Dedifferentiated amniotic fluid mesenchymal stem cell (primary cell): ENCODE measurements at regions not wholly inside any gene's neighbourhood (a gene's known extent, or its start where the extent isn't known, plus 50 kb on each side); places are given as distances from the start of the nearest gene placed in this dataset.

Experiments used
- DNase-seq: peaks from one replicate; pipeline ENCODE4 v3.0.0-alpha.2; 2016; ENCODE audit errors: extremely low spot score

DNA sequence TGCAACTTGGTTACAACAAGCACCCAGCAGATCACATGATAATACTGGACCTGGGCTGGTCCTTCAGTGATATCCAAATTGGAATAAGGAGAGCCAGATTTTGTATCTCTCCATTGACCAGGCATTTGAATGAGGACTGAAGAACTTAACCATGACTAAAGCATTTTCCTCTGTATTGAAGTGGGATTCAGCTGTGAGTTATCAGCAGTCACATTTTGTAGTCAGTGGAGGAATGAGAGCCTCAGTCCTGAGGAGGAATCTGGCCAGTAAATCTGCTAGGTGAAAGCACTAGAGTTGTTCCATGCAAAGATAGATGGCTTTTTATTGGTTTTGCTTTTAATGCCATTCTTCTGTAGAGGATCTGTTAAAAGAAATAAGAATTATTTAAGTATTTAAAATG lies 1506.0 kb downstream of the PCDH7 start:
- DNase-seq = no peak

DNA sequence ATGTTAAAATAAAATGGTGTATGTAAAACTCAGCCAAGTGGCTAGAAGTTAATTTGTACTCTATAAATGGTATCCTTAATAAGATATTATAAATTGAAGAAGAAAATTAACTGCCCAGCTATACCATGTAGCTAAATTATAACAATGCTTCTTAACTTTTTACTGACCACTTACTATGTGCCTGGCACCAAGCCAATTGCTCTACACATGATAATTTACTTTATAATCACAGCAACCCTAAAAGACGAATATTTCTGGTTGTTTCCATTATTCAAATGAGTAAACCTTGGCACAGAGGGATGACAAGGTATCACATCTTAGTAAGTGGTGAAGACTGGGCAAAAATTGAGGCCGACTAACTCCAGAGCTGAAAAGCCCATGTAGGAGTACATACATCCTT lies 1506.6 kb downstream of the PCDH7 start:
- no peak for DNase-seq

DNA sequence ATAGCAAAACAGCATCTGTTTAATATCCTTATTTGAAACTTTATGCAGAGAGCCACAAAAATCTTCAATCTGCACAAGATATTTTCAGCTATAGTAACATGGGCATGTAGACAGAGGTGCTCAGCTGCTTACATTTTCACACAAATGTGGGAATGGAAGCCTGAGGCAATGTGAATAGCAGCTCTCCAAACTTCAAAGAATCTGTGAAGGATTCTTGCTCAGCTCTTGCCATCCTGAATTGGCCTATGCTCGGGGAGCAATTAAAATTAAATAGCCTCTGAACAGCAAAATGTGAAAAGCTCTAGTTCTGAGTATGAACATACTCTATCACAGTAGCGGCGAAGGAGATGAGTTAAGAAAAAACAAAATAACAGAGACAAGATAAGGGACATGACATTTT lies 1523.8 kb downstream of the PCDH7 start:
- DNase-seq = no peak

DNA sequence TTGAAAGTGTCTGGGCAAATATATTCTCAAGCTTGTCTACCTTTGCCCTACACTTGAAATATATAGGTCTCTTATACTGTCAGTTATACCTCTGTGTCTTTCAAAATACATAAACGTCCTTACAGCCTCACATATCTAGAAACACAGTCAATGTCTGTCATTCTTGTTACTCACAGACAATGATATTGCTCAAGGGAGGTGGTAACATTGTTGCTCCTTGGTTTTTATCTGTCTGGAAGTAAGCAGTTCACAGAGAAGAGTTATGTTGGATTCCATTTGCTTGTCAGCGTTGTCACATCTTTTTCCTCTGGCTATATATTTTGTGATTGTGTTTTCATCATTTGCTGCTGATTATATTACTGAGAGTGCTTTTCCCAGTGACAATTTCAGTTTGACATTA lies 1528.9 kb downstream of the PCDH7 start:
- no peak for DNase-seq

DNA sequence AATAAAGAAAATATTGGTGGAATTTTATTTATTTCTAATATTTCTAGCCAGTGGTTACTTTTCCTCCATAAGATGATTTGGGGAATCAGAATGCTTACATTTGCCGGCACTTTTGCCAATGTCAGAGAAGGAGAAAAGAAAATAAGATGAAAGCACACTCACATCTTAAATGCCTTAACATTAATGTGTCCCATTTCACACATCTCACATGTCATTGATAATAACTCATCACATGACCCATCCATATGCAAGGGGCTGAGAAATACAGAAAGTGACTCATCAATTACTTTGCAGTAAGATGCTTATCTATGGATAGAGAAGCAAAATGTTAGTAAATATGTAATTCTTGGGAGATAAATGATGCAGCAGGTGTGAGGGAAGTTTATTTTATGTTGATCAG lies 1531.0 kb downstream of the PCDH7 start:
- no peak for DNase-seq

DNA sequence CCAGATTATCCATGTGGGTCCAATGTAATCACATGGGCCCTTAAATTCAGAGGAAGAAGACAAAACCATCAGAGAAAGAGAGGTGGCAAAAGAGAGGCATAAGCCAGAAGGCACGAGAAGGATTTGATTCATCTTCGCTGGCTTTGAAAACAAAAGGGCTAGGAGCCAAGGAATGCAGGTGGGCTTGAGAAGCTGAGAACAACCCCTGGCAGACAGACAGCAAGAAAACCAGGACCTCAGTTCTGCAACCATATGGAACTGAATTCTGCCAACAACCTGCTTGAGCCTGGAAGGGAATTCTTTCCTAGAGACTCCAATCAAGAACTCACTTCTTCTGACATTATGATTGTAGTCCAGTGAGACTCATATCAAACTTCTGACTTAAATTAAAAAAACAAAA lies 1531.8 kb downstream of the PCDH7 start:
- DNase-seq = no peak

DNA sequence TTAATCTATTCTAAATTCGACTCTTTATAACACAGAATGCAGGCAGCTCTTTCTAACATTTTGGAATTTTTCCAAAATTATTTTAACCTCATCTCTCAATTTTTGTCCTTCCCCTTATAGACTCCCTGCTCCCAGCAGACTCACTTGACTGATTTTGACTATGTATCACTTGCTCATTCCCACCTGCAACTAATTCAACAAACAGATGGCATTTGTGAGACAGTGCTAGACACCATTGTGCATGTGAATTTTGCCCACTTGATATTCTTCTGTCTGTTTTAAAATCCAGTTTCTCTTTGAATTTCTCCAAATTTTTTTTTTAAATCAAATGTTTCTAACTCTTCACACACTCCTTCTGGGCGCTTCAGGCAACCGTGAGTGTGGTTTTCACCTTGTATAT lies 1534.0 kb downstream of the PCDH7 start:
- DNase-seq = no peak

DNA sequence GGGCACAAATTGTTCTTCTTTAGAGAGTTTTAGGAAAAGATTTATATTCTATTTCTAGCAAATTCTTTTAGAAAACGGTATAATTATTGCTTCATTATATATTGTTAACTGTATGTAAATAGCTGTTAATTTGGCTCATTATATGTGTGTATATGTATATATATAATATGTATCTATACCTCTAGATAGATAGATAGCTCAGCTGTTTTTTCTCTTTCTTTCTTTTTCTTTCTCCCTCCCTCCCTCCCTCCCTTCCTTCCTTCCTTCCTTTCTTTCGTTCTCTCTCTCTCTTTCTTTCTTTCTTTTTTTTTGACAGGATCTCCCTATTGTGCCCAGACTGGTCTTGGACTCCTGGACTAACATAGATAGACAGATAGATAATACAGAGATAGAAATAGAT lies 1538.8 kb downstream of the PCDH7 start:
- no peak for DNase-seq

DNA sequence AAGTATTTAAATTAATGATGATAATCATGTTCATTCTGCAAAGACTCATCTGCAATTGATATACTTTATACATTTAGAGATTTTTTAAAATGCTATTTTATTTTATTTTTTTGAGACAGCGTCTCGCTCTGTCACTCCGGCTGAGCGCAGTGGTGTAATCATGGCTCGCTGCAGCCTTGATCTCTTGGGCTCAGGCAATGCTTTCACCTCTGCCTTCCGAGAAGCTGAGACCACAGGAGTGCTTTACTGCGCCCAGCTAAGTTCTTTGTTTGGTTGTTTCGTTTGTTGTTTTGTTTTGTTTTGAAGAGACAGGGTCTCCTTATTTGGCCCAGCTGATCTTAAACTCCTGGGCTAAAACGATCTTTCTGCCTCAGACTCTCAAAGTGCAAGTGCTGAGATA lies 1541.0 kb downstream of the PCDH7 start:
- no peak for DNase-seq

DNA sequence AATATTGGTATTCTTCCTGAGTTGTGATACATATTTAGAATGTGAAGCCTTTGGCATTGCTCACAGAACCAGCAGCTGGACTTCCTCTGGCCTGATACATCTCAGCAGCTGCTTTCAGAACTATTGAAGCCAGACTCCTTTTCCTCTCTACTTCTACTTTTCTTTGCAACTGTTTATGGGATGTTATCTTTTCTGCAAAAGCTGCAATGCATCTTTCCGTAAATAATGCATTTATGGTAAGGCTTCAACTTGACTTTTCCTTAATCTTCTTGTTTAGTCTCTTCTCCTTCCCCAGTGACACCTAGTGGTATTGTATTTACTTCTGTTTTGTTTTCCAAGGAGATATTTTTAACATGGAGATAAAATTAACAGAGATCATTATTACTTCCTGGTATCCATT lies 1548.7 kb downstream of the PCDH7 start:
- DNase-seq = no peak

DNA sequence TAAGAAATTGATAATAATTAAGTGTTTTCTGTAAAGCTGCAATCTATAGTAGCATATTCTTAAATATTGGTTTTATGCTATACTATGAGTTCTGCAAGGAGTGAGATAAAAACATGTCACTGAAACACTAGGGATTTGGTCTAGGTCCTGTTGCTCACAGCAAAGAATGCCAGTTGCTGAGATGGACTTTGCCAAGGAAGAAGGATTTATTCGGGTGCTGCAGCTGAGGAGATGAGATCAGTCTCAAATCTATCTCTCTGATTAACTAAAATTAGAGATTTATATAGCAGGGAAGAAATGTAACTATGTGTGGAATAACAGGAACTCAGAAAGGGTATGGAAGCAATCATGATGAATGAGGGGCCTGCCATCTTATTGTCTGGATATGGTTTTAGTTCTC lies 1569.9 kb downstream of the PCDH7 start:
- DNase-seq = no peak

DNA sequence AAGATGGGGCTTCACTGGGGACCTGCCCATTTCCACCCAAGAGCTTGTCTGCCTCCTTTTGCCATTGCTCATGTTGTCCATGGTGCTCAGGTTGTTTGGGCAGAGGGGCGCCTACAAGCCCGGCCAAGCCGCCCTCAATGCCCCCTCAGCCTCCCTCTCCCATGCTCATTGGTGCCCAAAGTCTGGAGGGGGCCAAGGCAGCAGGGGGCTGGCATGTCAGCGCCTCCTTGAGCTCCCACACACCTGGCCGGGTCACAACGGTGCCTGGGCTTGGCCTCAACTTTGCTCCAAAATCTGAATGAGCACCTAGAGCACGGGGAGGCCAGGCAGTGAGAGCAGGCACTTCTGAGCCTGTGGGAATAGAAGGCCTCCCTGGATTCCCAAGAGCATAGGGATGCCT lies 1598.8 kb downstream of the PCDH7 start:
- no peak for DNase-seq

DNA sequence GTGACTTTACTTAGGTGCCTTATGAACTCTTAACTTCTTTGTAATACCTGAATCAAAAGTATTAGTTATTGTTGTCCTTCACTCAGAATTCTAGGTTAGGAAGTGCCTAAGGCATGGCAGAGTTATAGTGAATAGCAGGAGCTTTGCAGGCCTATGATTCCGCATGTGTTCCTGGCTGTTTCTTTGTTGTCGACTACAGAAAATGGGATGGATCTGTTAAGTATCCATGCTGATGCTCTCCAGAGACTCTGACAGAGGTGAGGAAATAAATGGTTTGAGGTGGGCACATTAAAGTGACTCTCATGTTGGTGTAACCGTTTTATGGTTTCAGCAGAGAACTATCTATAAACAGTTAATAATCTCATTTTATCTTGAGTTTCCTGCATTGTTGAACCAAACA lies 1601.3 kb downstream of the PCDH7 start:
- DNase-seq = no peak

DNA sequence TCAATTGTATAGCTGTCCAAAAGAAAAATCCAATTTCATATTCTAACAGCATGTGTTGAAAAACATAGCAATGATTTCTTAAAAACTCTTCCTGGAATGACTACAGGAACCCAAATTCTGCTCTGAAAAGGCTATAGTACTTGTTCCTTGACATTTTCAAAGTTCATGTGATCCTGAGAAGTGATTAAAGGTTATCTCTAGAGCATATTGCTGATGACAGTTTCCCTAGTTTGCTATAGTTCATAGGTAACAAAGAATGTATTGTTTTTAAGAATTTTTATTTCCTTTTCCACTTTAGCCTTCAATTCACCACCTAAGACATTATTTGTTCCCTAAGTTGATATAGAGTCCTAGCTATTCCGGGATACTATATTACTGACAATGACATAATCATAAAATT lies 1614.6 kb downstream of the PCDH7 start:
- DNase-seq = no peak

DNA sequence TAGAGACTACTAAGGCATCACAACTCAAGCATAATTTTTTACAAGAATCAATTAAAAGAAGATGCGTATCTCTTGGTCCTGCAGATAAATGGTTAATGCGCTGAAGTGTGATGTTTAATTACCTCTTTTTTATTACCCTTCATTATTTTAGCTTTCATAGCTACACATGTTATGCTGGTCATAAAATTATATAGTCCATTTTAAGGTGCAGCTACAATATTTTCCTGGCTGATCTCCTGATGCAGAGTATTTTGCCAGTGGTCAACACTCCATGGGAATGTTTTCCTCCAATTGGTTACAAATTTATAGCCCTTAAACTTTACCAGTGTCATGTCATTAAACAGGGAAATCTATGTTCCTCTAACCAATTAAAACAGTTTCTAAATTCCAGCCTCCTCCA lies 1617.2 kb downstream of the PCDH7 start:
- no peak for DNase-seq

DNA sequence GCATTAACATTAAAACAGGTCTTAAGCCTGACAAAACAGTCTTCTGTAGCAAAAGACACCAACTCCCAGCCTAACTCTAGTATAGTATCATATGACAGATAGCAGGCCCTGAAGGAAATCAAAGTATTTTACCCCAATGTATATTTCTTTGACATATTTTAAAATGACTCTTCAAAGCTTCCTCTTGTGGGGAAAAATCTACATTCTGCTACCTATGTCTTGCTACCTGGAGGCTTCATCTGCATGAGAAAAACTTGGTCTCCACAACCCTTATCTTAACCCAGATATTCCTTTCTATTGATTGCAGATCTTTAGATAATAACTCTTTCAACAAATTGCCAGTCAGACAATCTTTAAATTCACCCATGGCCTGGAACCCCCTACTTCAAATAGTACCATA lies 1620.4 kb downstream of the PCDH7 start:
- no peak for DNase-seq

DNA sequence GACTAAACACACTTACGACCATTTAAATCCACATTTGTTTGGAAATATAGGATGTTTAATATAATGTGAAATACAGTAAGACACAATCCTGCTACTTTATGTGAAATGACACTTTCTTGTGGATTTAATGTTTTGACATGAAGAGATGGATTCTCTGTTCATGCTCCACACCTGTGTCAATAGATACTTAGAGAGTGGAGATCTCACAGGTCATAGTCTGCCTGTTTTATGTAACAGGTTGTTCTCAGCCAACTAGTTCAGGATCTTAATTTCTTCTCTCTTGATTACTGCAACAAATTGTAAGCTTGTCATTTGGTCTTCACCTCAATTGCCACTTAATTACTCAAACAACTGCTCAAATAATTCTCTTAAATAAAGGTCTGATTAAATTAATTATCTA lies 1621.2 kb downstream of the PCDH7 start:
- no peak for DNase-seq

DNA sequence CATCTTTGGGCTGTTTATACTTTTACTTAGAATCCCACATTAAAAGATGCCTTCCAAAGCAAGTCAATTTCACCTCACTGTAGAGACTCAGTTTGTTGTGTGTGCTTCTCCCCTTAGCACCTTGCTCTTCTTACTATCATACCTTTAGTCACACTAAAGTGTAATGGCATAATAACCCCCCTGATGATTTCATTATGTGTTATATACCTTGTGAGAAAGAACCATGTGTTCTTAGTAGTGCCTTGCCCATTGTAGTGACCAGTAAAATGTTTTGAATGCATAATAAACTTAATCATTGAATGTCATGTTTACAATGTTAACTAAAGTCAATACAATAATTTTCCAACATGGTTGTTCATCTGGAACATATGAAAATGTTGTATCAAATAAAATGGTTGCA lies 1621.9 kb downstream of the PCDH7 start:
- DNase-seq = no peak

DNA sequence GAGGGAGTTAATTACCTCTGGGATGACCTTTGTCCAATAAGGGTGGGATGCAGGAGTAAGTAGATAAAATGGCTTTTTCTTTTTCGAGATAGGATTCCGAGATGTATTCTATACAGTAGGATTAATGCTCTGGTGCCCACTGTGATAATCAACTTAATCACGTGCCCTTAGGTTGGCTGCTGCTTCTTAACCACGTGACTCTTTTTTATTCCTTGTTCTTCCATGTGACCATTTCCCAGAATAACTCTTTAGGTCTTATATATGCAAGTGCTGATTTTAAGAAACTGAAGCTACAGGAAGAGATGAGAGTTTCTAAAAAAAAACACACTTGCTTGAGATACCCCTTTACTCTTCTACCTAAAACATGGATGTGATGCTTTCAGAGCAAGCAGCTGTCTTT lies 1628.9 kb downstream of the PCDH7 start:
- no peak for DNase-seq

DNA sequence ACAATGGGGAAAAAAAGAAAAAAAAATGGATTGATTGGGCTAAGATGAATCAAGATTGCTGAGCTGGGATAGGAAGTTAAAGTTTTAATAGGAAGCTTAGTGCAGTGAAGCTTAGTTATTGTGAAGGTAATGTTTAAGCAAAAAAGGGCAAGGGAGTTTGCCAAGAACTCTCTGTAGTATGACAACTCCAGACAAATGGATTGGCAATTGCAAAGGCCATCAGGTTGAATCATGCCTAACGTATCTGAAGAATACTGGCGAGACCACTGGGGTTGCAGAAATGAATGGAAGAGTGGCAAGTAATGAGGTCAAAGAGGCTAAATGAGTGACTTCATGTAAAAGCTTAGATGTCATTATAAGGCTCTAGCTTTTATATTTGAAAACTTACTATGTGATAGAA lies 1654.0 kb downstream of the PCDH7 start:
- DNase-seq = no peak

DNA sequence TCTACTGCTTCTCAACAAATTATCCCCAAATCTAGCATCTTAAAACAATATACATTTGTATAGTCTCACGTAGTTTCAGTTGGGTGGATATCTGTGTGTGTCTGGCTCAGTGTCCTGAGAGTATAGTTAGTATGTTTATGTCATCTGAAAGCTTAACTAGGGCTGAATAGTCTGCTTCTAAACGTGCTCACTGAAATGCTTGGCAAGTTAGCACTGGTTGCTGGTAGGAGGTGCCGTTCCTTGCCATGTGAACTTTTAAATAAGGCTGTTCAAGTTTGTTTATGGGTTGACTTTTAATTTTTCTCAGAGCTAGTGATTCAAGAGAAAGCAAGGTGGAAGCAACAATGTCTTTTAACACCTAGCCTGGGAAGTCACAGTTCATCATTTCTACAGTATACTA lies 1673.6 kb downstream of the PCDH7 start:
- no peak for DNase-seq

DNA sequence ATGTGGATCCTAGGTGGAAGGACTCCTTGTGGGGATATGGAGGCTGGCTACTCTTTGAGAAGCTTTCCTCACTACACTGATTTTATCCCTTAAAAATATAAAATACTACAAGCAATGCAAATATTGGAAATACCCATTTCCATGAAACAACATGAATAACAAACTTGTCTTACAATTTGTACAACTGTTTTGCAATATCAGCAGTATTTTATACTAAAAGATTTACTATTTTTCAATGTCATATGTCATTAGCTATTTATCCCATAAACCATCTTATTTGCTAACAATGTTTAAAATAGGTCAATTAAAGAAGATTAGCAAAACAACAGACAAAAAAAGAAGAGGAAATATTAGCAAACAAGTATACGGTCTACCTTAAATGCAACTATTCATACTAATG lies 1674.1 kb downstream of the PCDH7 start:
- DNase-seq = no peak

DNA sequence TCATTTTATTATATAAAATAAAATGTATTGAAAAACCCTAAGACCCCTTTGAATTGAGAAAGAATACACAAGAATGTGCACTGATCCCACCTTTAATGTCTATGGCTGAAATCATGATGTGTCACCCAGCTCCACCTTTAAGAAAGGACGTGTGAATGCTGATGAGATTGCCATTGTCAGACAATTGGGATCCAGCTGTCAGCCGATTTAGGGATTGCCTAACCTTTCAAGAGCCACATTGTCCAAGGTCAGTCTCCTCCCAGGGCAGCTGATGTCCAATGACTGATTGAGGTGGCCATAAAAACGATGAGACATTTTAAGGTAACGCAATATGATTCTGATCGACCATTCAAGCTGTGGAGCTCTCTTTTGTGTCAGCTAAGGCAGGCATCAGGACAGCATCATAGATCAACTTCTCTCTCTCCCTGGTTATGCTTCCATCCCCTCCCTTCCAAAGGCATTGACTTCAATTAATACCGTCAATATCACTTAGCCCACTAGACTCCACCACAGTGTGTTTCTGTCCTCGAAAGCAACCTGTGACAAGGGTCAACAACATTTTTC lies 1676.4 kb downstream of the PCDH7 start:
- no peak for DNase-seq

DNA sequence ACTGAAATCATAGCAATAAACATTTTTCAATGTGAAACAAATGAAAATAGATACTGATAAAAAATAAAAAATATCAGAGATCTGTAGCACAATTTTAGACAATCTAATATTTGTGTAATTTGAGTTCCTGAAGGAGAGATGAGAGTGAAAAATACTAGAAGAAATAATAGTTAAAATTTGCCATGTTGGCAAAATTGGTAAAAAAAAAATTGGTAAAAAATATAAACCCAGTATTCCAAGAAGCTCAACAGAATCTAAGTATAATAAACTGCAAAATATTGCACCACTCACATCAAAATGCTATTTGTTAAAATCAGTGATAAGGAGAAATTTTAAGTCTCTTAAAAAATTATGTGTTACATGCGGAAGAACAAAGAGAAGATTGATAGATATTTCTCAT lies 1680.7 kb downstream of the PCDH7 start:
- DNase-seq = no peak
